K562 (cell line): ENCODE measurements at regions not wholly inside any gene's neighbourhood (a gene's known extent, or its start where the extent isn't known, plus 50 kb on each side); places are given as distances from the start of the nearest gene placed in this dataset.

Experiments
- CREM ChIP-seq: IDR thresholded peaks from 2 replicates; pipeline ENCODE4 v1.6.1; 2014; ENCODE audit warnings: antibody characterized with exemption, low read depth
- ELF1 ChIP-seq: fragments of 200-800 bp; sonication (Bioruptor generic); IDR thresholded peaks from 2 replicates; pipeline ENCODE4 v1.6.1; 2016; ENCODE audit warnings: missing genetic modification characterization, missing compliant biosample characterization
- HEY1 ChIP-seq: fragments of 250-450 bp; sonication (Bioruptor Pico); IDR thresholded peaks from 2 replicates; pipeline ENCODE4 v1.5.0; 2020; ENCODE audit warnings: mild to moderate bottlenecking, moderate library complexity, borderline replicate concordance
- IRF2 ChIP-seq: sonication (generic); formaldehyde crosslinking; IDR thresholded peaks from 2 replicates; pipeline ENCODE4 v1.8.1; 2022; ENCODE audit warnings: mild to moderate bottlenecking, missing genetic modification reagents
- JUND ChIP-seq, 2 experiments: IDR thresholded peaks; 2 replicates in 1 of 2; 3 replicates in 1 of 2; pipeline ENCODE4 v1.6.1; 2011; ENCODE audit warnings: borderline replicate concordance in 2 of 2, low read depth in 2 of 2, low read length in 2 of 2, improper control_type of control experiment in 1 of 2, missing biosample characterization in 1 of 2, missing genetic modification characterization in 1 of 2, missing genetic modification reagents in 1 of 2
- MXI1 ChIP-seq: IDR thresholded peaks from 2 replicates; pipeline ENCODE4 v1.6.1; 2011; ENCODE audit warnings: low read depth, mild to moderate bottlenecking, improper control_type of control experiment, low read length
- RHOXF2B ChIP-seq: fragments of 250-450 bp; sonication (Bioruptor Pico); conservative IDR thresholded peaks from 2 replicates; pipeline ENCODE4 v1.5.1; 2021
- ZNF232 ChIP-seq: sonication (generic); formaldehyde crosslinking; IDR thresholded peaks from 2 replicates; pipeline ENCODE4 v1.8.0; 2022; ENCODE audit warnings: mild to moderate bottlenecking, missing genetic modification reagents
- ZNF583 ChIP-seq: fragments of 250-450 bp; sonication (Bioruptor Pico); IDR thresholded peaks from 2 replicates; pipeline ENCODE4 v1.4.0; 2020
- ZZZ3 ChIP-seq: fragments of 450-650 bp; IDR thresholded peaks from 2 replicates; pipeline ENCODE4 v1.6.1; 2016; ENCODE audit warnings: antibody characterized with exemption, mild to moderate bottlenecking, moderate library complexity
- TF ChIP-seq, protein P1 (sequence below), 2 experiments: fragments of 450-650 bp; formaldehyde crosslinking in 1 of 2; IDR thresholded peaks; 2 replicates each; pipeline versions ENCODE4 v1.4.0 to v1.6.1; 2014 to 2020; ENCODE audit warnings: mild to moderate bottlenecking in 2 of 2, borderline replicate concordance in 1 of 2, low read depth in 1 of 2

DNA sequence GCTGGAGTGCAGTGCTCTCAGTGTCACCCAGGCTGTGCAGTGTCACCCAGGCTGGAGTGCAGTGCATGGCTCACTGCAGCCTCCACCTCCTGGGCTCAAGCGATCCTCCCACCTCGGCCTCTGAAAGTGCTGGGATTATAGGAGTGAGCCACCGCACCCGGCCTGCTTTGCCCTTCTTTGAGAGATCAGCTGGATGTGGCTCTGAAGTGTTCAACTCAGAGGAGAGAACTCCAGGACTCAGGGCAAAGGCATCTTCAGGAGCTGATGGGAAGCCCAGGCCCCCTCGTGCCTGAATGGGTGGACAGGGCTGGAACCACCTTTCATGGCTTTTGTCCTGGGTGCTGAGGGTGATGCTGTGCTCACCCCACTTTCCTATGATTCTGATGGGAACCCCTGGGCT, 52.0 kb upstream of the HAAO start:
- TF ChIP-seq, protein P1, sequence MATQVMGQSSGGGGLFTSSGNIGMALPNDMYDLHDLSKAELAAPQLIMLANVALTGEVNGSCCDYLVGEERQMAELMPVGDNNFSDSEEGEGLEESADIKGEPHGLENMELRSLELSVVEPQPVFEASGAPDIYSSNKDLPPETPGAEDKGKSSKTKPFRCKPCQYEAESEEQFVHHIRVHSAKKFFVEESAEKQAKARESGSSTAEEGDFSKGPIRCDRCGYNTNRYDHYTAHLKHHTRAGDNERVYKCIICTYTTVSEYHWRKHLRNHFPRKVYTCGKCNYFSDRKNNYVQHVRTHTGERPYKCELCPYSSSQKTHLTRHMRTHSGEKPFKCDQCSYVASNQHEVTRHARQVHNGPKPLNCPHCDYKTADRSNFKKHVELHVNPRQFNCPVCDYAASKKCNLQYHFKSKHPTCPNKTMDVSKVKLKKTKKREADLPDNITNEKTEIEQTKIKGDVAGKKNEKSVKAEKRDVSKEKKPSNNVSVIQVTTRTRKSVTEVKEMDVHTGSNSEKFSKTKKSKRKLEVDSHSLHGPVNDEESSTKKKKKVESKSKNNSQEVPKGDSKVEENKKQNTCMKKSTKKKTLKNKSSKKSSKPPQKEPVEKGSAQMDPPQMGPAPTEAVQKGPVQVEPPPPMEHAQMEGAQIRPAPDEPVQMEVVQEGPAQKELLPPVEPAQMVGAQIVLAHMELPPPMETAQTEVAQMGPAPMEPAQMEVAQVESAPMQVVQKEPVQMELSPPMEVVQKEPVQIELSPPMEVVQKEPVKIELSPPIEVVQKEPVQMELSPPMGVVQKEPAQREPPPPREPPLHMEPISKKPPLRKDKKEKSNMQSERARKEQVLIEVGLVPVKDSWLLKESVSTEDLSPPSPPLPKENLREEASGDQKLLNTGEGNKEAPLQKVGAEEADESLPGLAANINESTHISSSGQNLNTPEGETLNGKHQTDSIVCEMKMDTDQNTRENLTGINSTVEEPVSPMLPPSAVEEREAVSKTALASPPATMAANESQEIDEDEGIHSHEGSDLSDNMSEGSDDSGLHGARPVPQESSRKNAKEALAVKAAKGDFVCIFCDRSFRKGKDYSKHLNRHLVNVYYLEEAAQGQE (IDR thresholded peaks at IDR 0.05; ENCODE audit: borderline replicate concordance), result no peak
- TF ChIP-seq, protein P1 (CRISPR knock-in tag; IDR thresholded peaks at IDR 0.05; ENCODE audit: low read depth), result no peak
- TF ChIP-seq ELF1 (tag), result no peak
- TF ChIP-seq ZNF232 (CRISPR knock-in tag), result no peak
- TF ChIP-seq ZNF583, result no peak
- no peak for TF ChIP-seq RHOXF2B (CRISPR knock-in tag)
- TF ChIP-seq CREM, result no peak
- no peak for TF ChIP-seq HEY1
- no peak for TF ChIP-seq ZZZ3
- TF ChIP-seq JUND (IDR thresholded peaks at IDR 0.05; ENCODE audit: borderline replicate concordance, low read depth, low read length), result no peak
- TF ChIP-seq JUND (tag; IDR thresholded peaks at IDR 0.05; ENCODE audit: borderline replicate concordance, low read depth, low read length), result no peak
- no peak for TF ChIP-seq IRF2 (CRISPR knock-in tag)
- TF ChIP-seq MXI1, result no peak
